Endothelial cell of umbilical vein (primary cell): ENCODE measurements at regions not wholly inside any gene's neighbourhood (a gene's known extent, or its start where the extent isn't known, plus 50 kb on each side); places are given as distances from the start of the nearest gene placed in this dataset.

ENCODE experiments used
- CTCF ChIP-seq, 2 donors: IDR thresholded peaks; 1 replicate in 1 of 2; 2 replicates in 1 of 2; pipeline ENCODE4 v1.5.1; 2011; ENCODE audit warnings: low read length in 2 of 2, mild to moderate bottlenecking in 2 of 2, moderate library complexity in 2 of 2, control low read depth in 1 of 2, inconsistent platforms in 1 of 2, low read depth in 1 of 2; ENCODE audit not compliant: insufficient read depth in 1 of 2; ENCODE audit errors: extremely low read depth in 1 of 2
- EZH2 ChIP-seq: IDR thresholded peaks from 2 replicates; pipeline ENCODE4 v1.6.1; 2012; ENCODE audit warnings: borderline replicate concordance, low read depth, mild to moderate bottlenecking, moderate library complexity, low read length, inconsistent platforms; ENCODE audit not compliant: severe bottlenecking
- POLR2A ChIP-seq: IDR thresholded peaks from 2 replicates; pipeline ENCODE4 v1.6.1; 2012; ENCODE audit warnings: low read depth, mild to moderate bottlenecking, control low read depth, low read length

DNA sequence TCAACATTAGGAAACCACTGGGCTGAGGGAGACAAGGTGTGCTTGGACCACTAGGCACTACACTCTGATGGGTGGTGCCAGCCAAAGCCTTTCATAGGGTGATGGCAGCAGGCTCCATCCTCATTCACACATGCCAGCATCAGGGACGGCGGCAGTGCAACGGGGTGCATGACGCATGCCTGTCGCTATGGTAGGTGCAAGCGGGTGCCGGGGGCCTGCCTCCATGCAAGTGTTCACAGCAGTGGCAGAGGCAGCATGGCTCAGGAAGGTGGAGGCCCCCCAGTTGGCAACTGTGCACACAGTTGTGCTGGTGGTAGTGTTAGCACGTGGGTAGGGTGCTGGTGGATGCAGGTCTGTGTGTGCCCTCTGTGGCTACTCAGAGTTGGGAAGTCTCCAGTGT is 184.1 kb downstream of the RELL1 start:
- TF ChIP-seq POLR2A (no peak), EZH2 (no peak), CTCF (IDR thresholded peaks at IDR 0.05; ENCODE audit: extremely low read depth in 1 of 2, insufficient read depth in 1 of 2, low read depth in 1 of 2, low read length in 2 of 2) (no peak)
